ENCODE measurements at regions not wholly inside any gene's neighbourhood (a gene's known extent, or its start where the extent isn't known, plus 50 kb on each side); places are given as distances from the start of the nearest gene placed in this dataset.

DNA sequence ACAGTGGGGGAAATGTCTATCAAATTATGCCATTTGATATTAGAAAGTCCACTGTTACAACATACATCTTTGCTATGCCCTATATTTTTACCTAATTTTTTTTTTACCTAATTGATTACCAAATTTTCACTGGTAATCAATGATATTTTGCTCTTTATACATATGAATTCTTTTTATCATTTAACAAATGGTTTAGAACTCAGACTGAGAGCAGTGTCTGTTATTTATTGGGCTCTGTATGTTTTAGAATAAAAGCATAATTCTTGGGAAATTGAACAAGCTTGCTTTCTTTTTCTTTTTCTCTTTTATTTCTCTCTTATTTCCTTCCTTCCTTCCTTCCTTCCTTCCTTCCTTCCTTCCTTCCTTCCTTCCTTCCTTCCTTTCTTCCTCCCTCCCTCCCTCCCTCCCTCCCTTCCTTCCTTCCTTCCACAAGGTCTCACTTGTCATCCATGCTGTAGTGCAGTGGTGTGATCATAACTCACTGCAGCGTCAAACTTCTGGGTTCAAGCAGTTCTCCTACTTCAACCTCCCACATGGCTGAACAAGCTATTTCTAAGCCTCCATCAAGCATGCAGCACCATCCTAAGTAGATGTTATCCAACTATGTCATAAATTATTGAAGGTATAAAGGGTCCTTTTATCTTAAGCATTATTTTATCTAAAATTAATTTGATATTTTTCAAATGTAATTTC, 911.7 kb upstream of the CITED2 start:
- Histone ChIP-seq H3K9me3 (no peaks in the 10 kb centered on the region), H3K4me3 (no peak overlapping the region), H3K27ac (no peak overlapping the region), H3K27me3 (no peaks in the 10 kb centered on the region), H3K4me1 (peaks cover 0 to 11% of the 10 kb centered on the region in 2 donors), H3K36me3 (no peaks in the 10 kb centered on the region)
- TF ChIP-seq, protein P1, sequence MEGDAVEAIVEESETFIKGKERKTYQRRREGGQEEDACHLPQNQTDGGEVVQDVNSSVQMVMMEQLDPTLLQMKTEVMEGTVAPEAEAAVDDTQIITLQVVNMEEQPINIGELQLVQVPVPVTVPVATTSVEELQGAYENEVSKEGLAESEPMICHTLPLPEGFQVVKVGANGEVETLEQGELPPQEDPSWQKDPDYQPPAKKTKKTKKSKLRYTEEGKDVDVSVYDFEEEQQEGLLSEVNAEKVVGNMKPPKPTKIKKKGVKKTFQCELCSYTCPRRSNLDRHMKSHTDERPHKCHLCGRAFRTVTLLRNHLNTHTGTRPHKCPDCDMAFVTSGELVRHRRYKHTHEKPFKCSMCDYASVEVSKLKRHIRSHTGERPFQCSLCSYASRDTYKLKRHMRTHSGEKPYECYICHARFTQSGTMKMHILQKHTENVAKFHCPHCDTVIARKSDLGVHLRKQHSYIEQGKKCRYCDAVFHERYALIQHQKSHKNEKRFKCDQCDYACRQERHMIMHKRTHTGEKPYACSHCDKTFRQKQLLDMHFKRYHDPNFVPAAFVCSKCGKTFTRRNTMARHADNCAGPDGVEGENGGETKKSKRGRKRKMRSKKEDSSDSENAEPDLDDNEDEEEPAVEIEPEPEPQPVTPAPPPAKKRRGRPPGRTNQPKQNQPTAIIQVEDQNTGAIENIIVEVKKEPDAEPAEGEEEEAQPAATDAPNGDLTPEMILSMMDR (IDR thresholded peaks at IDR 0.05), result no peak
- no peak for DNase-seq (ENCODE audit: low spot score)

DNA sequence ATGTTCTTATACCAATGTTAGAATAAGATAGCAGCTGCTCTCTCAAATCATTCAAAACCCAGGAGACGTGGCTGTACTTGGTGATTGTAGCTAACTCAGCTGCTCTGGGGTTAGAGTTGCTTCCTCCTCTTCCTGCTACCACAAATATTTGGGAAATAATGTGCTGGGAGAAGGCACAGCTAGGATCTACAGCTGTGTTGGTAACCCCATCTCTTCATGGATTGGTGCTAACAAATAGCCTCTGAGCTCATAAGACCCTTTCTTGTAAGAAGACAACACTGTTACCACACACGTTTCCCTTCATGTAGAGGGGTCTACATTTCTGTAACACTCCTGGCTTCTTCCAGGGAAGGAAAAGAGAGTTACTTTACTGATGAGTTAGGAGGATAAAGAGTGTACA, 911.0 kb upstream of the CITED2 start:
- no peaks in the 10 kb centered on the region for H3K27me3 ChIP-seq

DNA sequence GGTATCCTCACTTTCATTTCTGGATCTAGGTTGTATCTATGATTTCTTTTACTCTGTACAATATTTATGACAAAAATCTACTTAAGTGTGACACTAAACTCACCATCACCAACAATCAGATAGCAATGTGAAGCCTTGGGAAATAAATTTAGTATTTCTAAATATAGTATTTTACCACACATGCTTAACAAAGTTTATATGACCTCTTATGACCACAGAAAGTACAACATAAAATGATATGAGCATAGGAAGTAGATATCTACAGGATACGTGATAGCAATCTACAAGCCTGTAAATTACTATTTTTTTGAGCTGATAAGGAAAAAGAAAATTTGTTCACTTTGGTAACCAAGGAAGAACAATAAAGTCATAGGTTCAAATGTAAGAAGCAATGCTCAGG, 910.4 kb upstream of the CITED2 start:
- DNase-seq (ENCODE audit: low spot score), result no peak
- Histone ChIP-seq H3K36me3 (no peaks in the 10 kb centered on the region), H3K4me1 (peaks cover 0 to 11% of the 10 kb centered on the region in 2 donors), H3K4me3 (no peak overlapping the region), H3K27ac (no peak overlapping the region), H3K27me3 (no peaks in the 10 kb centered on the region), H3K9me3 (no peaks in the 10 kb centered on the region)
- TF ChIP-seq, protein P1 (IDR thresholded peaks at IDR 0.05), result no peak

More for the DNA sequence above, 911.0 kb upstream of the CITED2 start:
- TF ChIP-seq, protein P1 (IDR thresholded peaks at IDR 0.05), result no peak
- Histone ChIP-seq H3K27ac (no peak overlapping the region), H3K4me1 (peaks cover 0 to 11% of the 10 kb centered on the region in 2 donors), H3K36me3 (no peaks in the 10 kb centered on the region), H3K9me3 (no peaks in the 10 kb centered on the region), H3K4me3 (no peak overlapping the region)
- DNase-seq (ENCODE audit: low spot score), result no peak

DNA sequence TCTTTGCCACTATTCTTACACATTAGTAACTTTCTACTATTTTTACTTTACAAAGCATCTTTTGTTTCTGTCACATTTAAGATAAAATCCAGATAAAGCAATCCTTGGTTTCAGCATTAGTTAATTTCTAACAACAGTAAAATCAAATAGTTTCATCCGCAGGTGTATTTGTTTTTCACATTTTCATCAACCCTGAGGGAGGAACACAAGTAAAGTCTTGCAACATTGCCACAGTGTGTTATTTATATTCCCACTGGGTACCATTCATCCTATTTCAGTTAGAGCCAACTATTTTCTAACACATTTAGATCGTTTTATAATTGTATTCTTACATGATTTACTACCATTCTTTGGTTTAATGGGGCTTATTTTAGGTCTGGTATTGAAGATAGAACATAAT, 908.7 kb upstream of the CITED2 start:
- Histone ChIP-seq H3K36me3 (no peaks in the 10 kb centered on the region), H3K27me3 (no peaks in the 10 kb centered on the region), H3K4me1 (peaks cover 0 to 11% of the 10 kb centered on the region in 2 donors), H3K27ac (no peak overlapping the region), H3K4me3 (no peak overlapping the region), H3K9me3 (no peaks in the 10 kb centered on the region)
- TF ChIP-seq, protein P1 (IDR thresholded peaks at IDR 0.05), result no peak
- DNase-seq (ENCODE audit: low spot score), result no peak

DNA sequence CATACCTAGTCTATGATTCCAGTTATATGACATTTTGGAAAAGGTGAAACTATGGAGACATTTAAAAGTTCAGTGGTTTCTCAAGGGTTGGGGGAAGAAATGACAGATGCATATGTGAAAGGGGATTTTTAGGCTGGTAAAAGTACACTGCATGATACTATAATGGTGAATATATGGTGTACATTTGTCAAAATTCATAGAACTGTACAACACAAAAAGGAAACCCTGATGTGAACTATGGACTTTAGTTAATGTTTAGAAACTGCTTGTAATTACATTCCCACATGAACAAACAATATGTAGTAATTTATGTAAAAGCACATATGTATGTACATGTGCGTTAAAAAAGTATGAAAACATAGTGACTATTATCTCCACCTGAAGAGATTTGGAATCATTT, 907.3 kb upstream of the CITED2 start:
- TF ChIP-seq, protein P1 (IDR thresholded peaks at IDR 0.05), result no peak
- H3K4me1 ChIP-seq, result peaks cover 0 to 11% of the 10 kb centered on the region in 2 donors
- H3K36me3 ChIP-seq, result no peaks in the 10 kb centered on the region
- no peaks in the 10 kb centered on the region for H3K9me3 ChIP-seq
- H3K27ac ChIP-seq, result no peak overlapping the region
- no peaks in the 10 kb centered on the region for H3K27me3 ChIP-seq
- no peak for DNase-seq (ENCODE audit: low spot score)
- H3K4me3 ChIP-seq, result no peak overlapping the region

DNA sequence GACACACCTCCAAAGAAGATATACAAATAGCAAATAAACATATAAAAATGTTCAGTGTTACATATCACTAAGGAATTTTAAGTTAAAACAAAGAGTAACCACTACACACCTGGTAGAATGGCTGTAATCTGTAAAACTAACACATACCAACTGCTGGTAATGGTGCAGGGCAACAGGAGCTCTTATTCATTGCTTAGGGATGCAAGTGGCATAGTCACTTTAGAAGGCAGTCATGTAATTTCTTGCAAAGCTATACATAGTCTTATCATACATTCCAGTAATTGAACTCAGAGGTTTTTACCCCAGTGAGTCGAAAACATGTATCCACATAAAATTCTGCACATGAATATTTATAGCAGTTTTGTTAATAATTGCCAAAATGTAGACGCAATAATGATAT, 906.8 kb upstream of the CITED2 start:
- no peaks in the 10 kb centered on the region for H3K9me3 ChIP-seq
- H3K36me3 ChIP-seq, result no peaks in the 10 kb centered on the region
- no peak overlapping the region for H3K27ac ChIP-seq
- no peak for DNase-seq (ENCODE audit: low spot score)
- no peaks in the 10 kb centered on the region for H3K27me3 ChIP-seq
- TF ChIP-seq, protein P1 (IDR thresholded peaks at IDR 0.05), result no peak
- H3K4me1 ChIP-seq, result peaks cover 0 to 11% of the 10 kb centered on the region in 2 donors
- H3K4me3 ChIP-seq, result no peak overlapping the region

Measured in right atrium auricular region (tissue), 2 donors.